Right lobe of liver (tissue), 4 donors: ENCODE measurements at regions not wholly inside any gene's neighbourhood (a gene's known extent, or its start where the extent isn't known, plus 50 kb on each side); places are given as distances from the start of the nearest gene placed in this dataset.

Experiments
- CTCF ChIP-seq, 4 donors: fragments of 200-600 bp in 3 of 4; fragments of 450-650 bp in 1 of 4; IDR thresholded peaks; one replicate each; pipeline versions ENCODE4 v1.5.1 to v1.8.0; 2016 to 2022; ENCODE audit warnings: antibody characterized with exemption in 4 of 4, mild to moderate bottlenecking in 2 of 4
- POLR2A ChIP-seq: fragments of 450-650 bp; IDR thresholded peaks from one replicate; pipeline ENCODE4 v1.6.1; 2017; ENCODE audit warnings: antibody characterized with exemption, mild to moderate bottlenecking
- donor health status: DM: no; HTN: no; CAD: no.
- donor health status: DM: no; HTN: no; CAD: no.
- donor health status: DM: no; HTN: yes; CAD: no.

- no peak for TF ChIP-seq CTCF (IDR thresholded peaks at IDR 0.05)
- TF ChIP-seq POLR2A = no peak
These were observed 225.7 kb upstream of the ADAMTS9 start for GRCh38 chr3:64913515-64913914.
